DND-41 (cell line): ENCODE measurements at regions not wholly inside any gene's neighbourhood (a gene's known extent, or its start where the extent isn't known, plus 50 kb on each side); places are given as distances from the start of the nearest gene placed in this dataset.

Experiments
- EZH2 ChIP-seq: IDR thresholded peaks from 3 replicates; pipeline ENCODE4 v1.6.1; 2012; ENCODE audit warnings: borderline replicate concordance, low read depth, mild to moderate bottlenecking, moderate library complexity, low read length, inconsistent platforms; ENCODE audit not compliant: severe bottlenecking
- TF ChIP-seq, protein P1 (sequence below): IDR thresholded peaks from 2 replicates; pipeline ENCODE4 v1.5.1; 2012; ENCODE audit warnings: borderline replicate concordance, low read length, moderate library complexity, mild to moderate bottlenecking; ENCODE audit not compliant: poor library complexity, severe bottlenecking; ENCODE audit errors: extremely low read depth

DNA sequence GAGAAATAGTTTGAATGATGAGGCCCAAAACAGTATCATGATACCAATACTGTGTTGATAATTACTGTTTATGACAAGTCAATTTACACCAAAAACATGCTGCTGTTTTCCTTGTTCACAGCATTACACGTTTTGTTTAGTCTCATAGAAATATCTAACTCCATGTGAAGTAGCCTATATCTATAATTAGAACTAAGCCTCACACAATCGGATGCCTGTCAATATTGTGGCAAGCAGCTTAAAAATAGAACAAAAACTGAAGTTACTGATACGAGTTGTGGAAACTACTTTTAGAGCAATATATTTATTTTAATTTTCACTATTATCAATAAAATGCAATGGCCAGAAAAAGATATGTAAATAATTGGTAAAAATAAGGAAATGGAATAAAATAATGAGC is 470.8 kb downstream of the ZEB2 start:
- TF ChIP-seq, protein P1, sequence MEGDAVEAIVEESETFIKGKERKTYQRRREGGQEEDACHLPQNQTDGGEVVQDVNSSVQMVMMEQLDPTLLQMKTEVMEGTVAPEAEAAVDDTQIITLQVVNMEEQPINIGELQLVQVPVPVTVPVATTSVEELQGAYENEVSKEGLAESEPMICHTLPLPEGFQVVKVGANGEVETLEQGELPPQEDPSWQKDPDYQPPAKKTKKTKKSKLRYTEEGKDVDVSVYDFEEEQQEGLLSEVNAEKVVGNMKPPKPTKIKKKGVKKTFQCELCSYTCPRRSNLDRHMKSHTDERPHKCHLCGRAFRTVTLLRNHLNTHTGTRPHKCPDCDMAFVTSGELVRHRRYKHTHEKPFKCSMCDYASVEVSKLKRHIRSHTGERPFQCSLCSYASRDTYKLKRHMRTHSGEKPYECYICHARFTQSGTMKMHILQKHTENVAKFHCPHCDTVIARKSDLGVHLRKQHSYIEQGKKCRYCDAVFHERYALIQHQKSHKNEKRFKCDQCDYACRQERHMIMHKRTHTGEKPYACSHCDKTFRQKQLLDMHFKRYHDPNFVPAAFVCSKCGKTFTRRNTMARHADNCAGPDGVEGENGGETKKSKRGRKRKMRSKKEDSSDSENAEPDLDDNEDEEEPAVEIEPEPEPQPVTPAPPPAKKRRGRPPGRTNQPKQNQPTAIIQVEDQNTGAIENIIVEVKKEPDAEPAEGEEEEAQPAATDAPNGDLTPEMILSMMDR: no peak
- no peak for TF ChIP-seq EZH2
